GM21717 (cell line): ENCODE measurements at regions not wholly inside any gene's neighbourhood (a gene's known extent, or its start where the extent isn't known, plus 50 kb on each side); places are given as distances from the start of the nearest gene placed in this dataset.

Experiments
- ATAC-seq: cut with Tn5 transposase; IDR thresholded peaks from one replicate; pipeline ENCODE4 v1.9.1; 2021; ENCODE audit warnings: mild to moderate bottlenecking, moderate library complexity; ENCODE audit not compliant: unreplicated experiment

DNA sequence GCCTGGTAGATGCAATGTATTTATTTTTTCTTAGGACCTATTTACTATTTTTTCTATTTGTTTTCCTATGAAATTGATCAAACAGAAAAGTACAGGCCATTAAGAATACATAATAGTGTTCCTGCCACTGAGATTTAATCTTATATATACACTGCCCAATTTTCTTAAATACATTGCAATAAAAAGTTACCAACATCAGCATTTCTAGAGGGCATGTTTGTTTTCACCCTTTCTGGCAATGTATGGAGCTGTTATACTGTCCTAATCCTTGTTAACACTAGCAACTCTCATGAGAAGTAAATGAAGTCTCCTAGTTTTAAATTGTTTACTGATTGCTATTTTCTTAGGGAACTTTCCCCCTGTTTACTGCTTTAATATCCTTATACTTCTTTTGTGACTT, 359.1 kb upstream of the SEMA3A start:
- no peak for ATAC-seq

DNA sequence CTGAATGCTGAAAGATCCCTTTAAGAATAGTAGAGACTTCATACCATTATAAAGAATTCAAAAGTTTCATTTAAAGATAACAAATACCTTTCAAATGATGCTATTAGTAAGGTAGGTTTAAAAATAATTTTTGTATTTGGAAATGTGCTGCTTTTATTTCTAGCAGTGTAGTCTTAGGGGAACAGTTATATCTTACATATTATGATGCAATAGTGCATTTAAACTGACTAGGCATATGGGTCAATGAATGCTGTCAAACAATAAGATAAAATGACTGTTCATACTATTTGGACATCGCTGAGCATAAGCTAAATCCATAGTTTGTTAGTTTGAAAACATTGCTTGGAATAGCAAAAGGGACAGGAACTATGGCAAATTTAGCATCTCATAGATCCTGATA, 354.8 kb upstream of the SEMA3A start:
- no peak for ATAC-seq

DNA sequence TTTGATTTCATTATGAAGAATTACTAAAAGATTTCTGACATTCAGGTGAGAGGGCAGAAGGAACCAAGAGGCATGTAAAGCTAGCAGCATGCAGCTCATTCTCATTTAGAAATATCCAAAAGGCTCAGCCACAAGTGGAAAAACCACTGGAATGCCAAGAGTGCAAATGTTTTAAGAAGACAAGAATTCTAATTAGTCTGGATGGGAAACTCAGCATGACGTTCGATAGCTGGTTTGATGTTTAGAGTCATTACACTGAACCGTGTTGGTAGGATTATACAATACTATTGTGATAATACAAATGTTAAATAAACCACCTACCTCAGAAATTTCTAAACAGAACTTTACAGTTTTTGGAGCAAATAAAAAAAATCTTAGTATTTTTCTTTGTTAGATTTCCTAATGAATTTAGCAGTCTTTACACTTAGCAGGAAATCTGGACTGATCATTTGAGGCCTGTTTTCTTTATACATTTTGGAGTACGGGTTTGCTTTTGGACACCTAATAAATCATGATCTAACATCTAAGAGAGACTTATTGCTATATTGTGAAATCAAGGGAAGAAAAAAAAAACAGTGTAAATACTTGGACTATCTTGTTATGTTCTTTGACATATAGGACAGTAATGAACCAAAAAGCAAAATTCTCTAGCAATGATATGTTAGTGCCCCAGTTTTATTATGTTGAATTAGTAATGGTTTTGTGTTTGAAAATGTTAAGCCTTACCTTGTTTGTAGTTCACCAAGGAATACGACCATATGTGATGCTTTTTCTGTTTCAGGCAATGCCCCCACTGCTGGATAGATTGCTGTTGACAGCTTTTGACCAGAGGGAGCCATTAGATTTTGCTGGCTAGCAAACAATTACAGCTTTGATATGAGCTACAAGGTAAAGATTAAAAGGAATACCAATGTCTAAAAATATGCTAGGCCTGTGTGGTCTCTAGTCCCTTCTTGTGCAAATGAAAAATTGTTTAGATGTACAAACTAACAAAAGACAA, 354.1 kb upstream of the SEMA3A start:
- no peak for ATAC-seq

DNA sequence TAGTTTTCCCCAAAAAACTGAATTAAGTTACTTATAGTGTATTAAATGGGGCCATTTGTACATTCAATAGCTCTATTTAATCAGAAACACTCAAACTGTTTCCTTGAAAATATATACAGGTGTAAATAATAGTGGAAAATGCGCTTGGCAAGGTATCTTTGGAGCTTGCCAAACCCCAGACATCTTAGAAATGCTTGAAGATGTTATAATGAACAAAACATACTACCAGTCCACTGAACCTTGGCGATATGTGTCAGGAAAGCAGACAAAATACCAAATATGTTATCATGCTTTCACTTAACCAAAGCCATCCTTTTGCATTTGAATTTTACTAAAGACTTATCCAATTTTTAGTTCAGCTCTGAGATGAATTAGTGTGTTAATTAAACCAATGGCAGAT, 352.7 kb upstream of the SEMA3A start:
- ATAC-seq, result no peak

DNA sequence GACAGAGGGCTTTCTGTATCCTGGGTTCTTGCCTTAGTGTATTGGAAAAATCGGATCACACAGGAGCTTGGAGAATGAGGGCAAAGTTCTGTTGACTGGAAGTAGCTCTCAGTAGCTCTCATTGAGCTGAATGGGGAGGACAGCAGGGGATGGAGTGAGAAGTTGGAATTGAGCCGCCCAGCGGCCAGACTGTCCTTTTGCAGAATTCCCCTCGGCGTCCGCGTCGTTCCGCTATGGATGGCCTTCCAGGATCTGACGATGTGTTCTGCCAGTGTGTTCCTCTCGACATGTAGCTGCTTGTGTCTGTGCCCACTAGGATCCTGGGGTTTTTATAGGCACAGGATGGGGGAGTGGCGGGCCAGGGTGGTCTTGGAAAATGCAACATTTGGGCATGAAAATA, 351.8 kb upstream of the SEMA3A start:
- no peak for ATAC-seq

DNA sequence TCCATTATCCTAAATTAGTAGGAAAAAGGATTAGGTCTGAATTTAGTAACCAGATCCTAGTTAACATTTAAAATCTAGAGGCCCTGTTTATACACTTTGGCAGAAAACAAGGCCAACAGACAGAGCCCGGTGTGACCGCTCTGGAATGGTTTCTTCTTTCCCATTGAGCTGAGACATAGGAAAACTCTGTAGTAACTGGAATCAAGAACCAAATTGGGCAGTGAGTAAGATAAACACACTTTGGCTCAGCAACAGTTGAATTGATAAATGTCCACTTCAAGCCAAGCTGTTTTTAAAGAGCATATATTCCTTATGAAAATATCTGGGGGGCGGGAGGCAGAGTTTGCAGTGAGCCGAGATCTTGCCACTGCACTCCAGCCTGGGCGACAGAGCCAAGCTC, 343.7 kb upstream of the SEMA3A start:
- ATAC-seq, result no peak

DNA sequence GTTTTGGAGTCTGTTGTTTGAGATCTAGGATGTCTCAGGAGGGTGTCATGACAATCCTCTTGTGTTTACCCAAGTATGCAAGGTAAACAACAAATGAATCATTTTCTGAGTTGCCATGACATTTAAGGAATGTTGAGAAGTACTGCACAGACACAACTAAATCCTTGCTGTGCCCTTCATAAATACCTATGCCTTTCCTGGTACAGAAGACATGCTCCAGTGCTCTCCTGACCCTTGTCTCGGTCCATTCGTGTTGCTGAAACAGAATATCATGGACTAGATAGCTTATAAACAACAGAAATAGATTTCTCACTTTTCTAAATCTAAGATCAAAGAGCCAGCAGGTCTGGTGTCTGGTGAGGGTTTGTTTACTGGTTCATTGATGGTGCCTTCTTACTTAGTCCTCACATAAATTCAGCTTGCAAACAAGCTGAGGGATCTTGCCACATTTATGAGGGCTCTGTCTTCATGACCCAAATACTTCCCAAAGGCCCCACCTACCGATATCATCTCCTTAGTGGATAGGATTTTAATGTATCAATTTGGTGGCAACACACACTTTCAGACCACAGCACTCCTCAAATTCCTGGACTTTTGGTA, 341.8 kb upstream of the SEMA3A start:
- no peak for ATAC-seq

DNA sequence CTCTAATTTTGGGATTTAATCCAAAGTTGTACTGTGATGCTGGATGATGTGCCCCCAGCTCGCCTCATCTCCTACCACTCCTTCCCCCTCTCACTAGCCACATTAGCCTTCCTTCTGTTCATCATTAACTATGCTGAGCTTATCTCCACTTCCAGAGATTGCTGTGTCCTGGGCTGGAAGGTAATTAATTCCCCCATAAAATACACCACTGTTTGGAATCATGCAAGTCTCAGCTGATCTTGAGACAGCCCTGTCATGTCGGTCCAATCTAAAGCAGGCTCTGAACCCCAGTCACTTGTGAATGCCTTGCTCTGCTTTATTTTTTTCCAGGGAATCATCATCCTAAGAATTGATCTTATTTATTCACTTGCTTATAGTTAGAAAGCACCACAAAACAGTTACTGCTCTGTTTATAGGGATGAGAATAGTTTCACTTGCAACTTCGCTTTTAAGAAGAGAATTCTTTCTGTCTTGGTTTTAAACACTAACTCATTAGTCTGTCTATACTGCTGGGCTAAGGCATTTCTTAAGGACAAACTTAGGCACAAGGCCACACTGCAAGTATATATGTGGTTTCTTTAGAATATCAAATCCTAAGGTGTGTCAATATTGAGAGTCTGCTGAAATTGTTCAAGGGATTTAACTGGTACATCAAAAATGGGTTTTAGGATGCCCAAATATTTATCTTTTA, 341.1 kb upstream of the SEMA3A start:
- ATAC-seq, result no peak

DNA sequence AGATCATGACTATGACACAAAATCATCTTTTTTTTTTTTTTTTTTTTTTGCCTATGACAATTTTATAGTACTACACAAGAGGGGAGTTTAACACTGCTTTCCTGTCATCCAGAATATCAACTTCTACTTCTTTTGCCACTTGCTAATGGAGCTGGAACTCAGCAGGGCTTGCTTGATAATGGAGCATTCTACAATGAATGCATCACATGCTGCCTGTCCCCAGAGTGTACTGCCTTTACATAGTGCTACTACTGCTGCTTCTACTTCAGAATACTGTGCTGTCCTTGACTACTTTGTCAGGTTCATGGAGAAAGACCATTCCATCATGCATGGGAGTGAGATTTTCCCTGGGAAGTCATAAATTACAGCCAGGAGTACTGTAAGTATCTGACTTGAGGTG, 338.6 kb upstream of the SEMA3A start:
- no peak for ATAC-seq

DNA sequence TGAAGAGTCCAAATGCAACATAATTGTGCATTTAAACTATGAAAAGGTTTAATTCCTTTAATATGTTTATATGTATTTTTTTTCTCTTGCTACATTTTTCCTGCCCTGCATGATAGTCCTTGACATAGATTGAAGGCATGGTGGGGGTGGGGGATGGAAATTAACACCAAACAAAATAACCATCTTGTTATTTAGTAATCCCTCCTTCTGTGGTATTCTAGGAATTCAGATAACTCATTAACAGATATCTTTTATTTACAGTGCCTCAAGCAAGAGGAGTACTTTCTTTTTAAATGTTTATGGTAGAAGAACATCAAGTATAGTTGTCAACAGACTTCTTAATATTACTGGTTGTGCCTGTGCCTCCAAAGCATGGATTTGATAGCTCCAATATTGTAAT, 337.6 kb upstream of the SEMA3A start:
- ATAC-seq, result no peak

DNA sequence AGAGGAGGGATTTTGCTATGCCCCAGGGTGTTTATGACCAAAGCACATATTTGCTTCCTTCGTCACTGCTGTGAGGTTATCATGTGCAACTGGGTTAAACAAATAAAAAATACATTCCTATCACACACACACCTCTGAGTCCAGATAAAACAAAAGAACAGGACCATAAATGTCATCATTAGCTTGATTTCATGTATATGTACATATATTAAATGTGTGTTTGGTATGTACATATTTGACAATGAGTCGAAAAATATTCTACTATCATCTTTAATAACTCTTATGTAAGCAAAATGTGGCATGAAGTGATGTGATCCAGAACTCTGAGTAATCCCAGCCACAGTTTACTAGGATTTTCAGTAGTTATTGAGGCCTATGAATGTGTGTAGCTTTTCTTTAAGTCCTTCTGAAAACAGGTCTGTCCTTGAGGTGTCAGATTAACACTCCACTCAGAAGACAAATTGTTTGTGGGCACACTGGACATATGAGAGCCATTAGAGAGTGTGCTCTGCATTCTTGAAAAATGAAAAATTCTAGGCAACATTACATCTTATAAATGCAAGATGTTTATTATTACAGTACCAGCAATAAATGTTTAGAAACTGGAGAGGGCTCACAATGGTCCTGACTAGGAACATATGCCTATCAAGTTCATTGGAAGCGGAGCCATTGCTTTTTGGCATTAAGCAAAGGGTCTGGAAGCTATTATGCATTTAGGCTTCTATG, 335.1 kb upstream of the SEMA3A start:
- ATAC-seq, result no peak

DNA sequence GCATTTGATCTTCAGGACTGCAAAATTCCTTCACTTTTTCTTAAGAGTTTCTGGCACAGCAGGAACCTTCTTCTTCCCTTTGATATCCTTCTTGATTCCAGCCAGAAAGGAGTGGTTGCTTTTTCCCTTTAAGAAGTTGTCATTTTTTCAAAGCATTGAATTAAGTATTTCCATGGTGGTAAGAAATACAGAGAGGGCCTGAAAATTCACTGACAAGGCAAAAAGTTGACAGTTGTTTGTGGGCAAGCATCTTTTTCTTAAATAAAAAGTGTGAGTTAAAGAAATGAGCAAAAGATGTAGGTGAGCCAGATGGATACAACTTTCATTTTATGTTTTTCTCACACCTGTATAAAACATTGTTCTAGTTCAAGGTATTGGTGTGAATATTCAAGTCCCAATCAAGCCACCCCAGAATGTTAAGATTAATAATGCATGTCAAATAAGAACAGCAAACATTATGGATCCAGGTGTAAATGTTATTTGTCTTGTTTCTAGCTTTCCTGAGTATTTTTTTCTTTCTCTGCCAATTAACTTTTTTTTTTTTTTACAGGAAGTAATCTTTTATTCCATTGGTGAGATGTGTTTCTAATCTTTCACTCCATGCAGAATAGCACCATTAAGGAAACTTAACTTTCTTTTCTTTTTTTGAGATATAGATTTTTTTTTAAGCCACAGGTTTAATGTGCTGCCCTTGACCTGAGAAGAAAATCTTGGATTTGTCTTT, 334.3 kb upstream of the SEMA3A start:
- no peak for ATAC-seq

DNA sequence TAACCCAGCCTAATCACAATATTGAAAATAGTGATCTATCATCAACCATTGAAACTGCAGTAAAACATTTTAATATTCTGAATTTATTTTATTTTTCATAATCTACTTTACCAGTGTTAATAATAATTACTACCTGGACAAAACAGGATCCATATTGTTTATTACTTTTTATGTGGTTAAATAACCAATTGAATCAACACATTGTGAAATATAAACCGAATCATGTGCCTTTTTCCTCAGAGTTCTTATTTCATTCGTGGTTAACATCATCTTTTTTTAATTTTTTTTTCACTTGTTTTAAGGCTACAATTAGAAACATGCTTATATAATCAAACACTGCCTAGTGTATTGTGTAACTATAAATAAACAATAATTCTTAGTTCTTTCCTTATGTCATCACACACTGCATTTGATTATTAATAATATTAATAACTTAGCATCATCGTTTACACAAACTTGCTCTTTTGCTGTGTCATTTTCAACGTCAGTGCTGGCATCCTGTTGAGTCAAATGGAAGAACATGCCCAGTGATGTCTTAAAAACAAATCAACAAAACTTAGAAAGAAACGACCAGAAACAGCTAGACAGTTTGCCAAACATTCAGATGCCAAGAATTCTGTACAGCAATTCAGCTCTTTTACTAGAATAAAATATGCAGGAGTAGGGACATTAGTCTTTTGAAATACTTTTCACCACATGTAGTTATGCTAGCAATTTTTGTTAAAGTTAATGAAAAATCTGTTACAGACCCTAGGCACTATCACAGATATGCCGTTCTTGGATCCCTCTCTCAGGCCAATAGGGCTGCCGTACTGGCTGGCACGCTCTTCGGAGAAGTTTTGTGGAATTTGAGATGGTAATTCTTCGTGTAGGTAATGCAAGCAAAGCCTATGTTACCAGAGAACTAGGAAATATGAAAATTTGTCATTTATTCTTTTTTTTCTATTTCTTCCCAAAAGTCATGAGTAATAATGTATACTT, 330.4 kb upstream of the SEMA3A start:
- ATAC-seq, result no peak

DNA sequence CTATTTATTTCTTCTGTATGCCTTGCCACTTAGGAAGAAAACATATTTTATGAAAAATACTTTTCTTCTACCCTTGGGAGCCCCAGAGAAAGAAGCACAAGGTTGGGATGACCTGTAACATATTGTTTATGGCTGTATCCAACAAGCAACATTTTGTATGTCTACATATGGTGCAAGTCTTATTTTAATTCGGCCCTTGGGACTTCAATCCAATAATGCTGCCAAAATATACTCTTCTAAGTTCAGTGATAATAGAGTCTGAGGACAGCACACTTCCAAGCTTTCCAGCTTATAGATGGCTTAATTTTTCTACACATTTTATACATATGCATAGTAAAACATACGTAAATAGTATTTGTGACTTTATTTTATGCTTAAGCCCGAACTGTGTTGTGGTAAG, 318.5 kb upstream of the SEMA3A start:
- no peak for ATAC-seq

DNA sequence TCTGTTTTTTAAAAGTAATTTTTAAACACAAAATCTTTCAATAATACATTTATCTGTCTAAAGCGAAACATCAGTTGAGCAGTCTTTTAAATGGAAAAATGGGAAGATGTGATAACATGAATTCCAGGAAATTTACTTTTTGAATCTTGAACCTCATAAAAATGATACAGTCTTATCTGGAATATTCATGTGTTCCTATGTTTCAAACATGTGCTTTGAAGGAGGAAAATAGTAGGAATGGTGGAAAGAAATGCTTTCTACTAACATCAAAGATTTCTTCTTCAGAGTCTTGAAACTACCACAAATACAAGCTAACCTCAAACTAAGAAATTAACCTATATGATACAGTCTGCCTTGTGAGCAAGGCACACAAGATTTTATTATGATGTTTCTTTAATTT, 317.5 kb upstream of the SEMA3A start:
- no peak for ATAC-seq

DNA sequence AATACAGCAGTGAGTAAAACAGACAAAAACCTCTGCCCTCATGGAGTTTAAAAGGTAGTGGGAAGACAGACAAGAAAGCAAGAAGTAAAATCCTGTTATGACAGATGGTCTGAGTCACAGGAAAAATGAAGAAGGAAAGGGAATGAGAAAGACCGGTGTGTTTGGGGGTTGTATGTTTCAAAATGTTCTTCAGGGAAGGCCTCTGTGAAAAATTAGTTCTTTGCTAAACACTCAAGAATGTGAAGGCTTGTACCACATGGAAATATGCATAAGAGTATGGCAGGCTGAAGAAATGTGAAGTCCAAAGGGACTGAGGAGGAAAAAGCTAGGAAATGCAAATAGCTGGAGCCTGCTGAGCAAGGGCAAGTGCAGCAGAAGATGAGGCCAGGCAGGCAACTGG, 315.9 kb upstream of the SEMA3A start:
- ATAC-seq, result no peak

DNA sequence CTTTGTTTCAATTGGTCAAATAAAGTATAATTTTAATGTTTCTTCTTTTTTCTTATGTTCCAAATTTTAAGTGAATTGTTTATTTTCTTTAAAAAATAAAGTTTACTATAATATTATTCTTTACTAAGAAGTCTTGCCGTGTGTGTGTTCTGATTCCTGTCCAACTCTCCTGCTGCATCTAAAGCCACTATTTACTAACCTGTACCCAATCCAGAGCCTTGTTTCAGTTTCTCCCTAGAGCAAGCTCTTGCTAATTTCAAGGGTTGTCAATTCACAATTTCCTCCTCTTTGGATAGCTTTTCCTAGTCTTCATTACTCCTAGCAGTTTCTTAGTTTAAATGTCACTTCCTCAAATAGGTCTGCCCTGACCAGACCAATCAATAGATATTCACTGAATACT, 314.9 kb upstream of the SEMA3A start:
- ATAC-seq, result no peak

DNA sequence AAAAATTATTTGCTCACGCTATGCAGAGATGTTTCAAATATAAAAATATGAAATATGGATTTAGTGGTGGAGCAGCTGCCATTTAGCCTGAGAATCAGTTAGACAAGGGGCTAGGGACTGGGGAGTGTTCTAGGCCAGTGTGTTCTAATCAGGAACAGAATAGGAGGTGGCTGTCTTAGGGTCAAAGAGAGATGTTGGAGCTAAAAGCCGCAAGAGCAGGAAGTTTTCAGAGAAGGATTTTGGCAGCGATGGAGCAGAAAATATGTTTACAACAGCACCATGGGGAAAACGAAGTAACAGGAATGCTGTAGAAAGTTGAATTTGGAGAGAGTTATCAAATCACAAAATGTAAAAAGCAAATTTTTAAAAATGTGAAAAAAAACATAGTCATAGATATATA, 314.0 kb upstream of the SEMA3A start:
- no peak for ATAC-seq

DNA sequence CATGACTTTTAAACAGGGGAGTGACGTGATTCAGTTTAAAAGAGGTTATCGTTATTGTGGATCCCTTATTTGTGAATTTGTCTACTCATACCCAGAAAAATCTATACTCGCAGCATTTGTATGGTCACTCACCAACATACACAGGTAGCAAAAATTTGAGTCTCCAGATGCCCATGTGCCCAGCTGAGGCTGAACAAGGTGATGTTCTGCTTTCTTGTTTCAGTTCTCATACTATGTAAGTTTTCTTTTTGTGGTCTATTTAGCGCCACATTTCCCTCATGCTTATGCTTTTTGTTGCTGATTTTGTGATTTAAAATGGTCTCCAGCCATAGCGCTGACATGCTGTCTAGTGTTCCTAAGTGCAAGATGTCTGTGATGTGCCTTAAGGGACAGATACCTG, 312.9 kb upstream of the SEMA3A start:
- no peak for ATAC-seq
